ENCODE measurements at regions not wholly inside any gene's neighbourhood (a gene's known extent, or its start where the extent isn't known, plus 50 kb on each side); places are given as distances from the start of the nearest gene placed in this dataset.

- no peak for TF ChIP-seq EZH2 (IDR thresholded peaks at IDR 0.05; ENCODE audit: insufficient read depth, low read length)
- TF ChIP-seq CTCF (IDR thresholded peaks at IDR 0.05; ENCODE audit: insufficient read depth, low read depth, low read length) = no peak
These were observed 93.3 kb upstream of the SLC4A7 start for GRCh38 chr3:27577504-27577903.

Measured in astrocyte (in vitro differentiated cells and primary cell).